NCI-H510A (cell line): ENCODE measurements at regions not wholly inside any gene's neighbourhood (a gene's known extent, or its start where the extent isn't known, plus 50 kb on each side); places are given as distances from the start of the nearest gene placed in this dataset.

Experiments
- DNase-seq: peaks from one replicate; lab custom pipeline; 2025; lab: John Stamatoyannopoulos, UW

- no peak for DNase-seq
These were observed 112.8 kb downstream of the SAMD5 start for GRCh38 chr6:147621263-147621662.

GRCh38 chr6:147621961-147622360 is 113.5 kb downstream of the SAMD5 start:
- no peak for DNase-seq

- no peak for DNase-seq
These were observed 116.5 kb downstream of the SAMD5 start for GRCh38 chr6:147624946-147625515.

- DNase-seq = no peak
These were observed 117.5 kb downstream of the SAMD5 start for GRCh38 chr6:147625946-147626345.

GRCh38 chr6:147627411-147627810 is 118.9 kb downstream of the SAMD5 start:
- DNase-seq = no peak

GRCh38 chr6:147633191-147633590 is 124.7 kb downstream of the SAMD5 start:
- no peak for DNase-seq

- no peak for DNase-seq
These were observed 129.2 kb downstream of the SAMD5 start for GRCh38 chr6:147637620-147638195.

GRCh38 chr6:147639279-147639678 is 130.8 kb downstream of the SAMD5 start:
- no peak for DNase-seq

- no peak for DNase-seq
These were observed 132.1 kb downstream of the SAMD5 start for GRCh38 chr6:147640606-147641005.

- no peak for DNase-seq
These were observed 133.0 kb downstream of the SAMD5 start for GRCh38 chr6:147641511-147641910.

GRCh38 chr6:147642458-147642857 is 134.0 kb downstream of the SAMD5 start:
- DNase-seq = no peak

GRCh38 chr6:147643341-147644200 is 135.1 kb downstream of the SAMD5 start:
- DNase-seq = no peak

- no peak for DNase-seq
These were observed 140.4 kb downstream of the SAMD5 start for GRCh38 chr6:147648916-147649315.

- DNase-seq = no peak
These were observed 143.0 kb downstream of the SAMD5 start for GRCh38 chr6:147651249-147652063.

GRCh38 chr6:147653631-147654030 is 145.1 kb downstream of the SAMD5 start:
- DNase-seq = no peak

- no peak for DNase-seq
These were observed 145.8 kb downstream of the SAMD5 start for GRCh38 chr6:147654103-147654845.

- DNase-seq = no peak
These were observed 152.1 kb downstream of the SAMD5 start for GRCh38 chr6:147660334-147661311.

GRCh38 chr6:147662646-147663045 is 154.2 kb downstream of the SAMD5 start:
- DNase-seq = no peak

- no peak for DNase-seq
These were observed 155.6 kb downstream of the SAMD5 start for GRCh38 chr6:147664092-147664491.

- no peak for DNase-seq
These were observed 157.8 kb downstream of the SAMD5 start for GRCh38 chr6:147666255-147666654.
